GM18499 (cell line): ENCODE measurements at regions not wholly inside any gene's neighbourhood (a gene's known extent, or its start where the extent isn't known, plus 50 kb on each side); places are given as distances from the start of the nearest gene placed in this dataset.
"Not testable (repeated sequence)": the region's sequence is repeated elsewhere in the genome, so short reads cannot be mapped to it uniquely, and the experiment has no call there.

Experiments used
- ATAC-seq: cut with Tn5 transposase; IDR thresholded peaks from one replicate; pipeline ENCODE4 v1.9.1; 2021; ENCODE audit warnings: moderate number of reproducible peaks; ENCODE audit not compliant: insufficient read depth, unreplicated experiment

GRCh38 chr3:21256932-21257331, 494.1 kb downstream of the ZNF385D start:
- no peak for ATAC-seq

GRCh38 chr3:21238661-21239060, 512.3 kb downstream of the ZNF385D start:
- no peak for ATAC-seq

GRCh38 chr3:21237638-21238037, 513.4 kb downstream of the ZNF385D start:
- no peak for ATAC-seq

GRCh38 chr3:21235491-21235890, 515.5 kb downstream of the ZNF385D start:
- ATAC-seq: no peak

GRCh38 chr3:21234933-21235332, 516.1 kb downstream of the ZNF385D start:
- ATAC-seq: no peak

- ATAC-seq: no peak
Observed at GRCh38 chr3:21229426-21230135, 521.4 kb downstream of the ZNF385D start.

GRCh38 chr3:21226086-21226485, 524.9 kb downstream of the ZNF385D start:
- no peak for ATAC-seq

GRCh38 chr3:21220944-21221343, 530.1 kb downstream of the ZNF385D start:
- no peak for ATAC-seq

GRCh38 chr3:21216598-21216997, 534.4 kb downstream of the ZNF385D start:
- no peak for ATAC-seq

GRCh38 chr3:21204122-21204521, 546.9 kb downstream of the ZNF385D start:
- ATAC-seq: not testable (repeated sequence)

GRCh38 chr3:21195203-21195602, 555.8 kb downstream of the ZNF385D start:
- no peak for ATAC-seq

- not testable (repeated sequence) for ATAC-seq
Observed at GRCh38 chr3:21194036-21194435, 557.0 kb downstream of the ZNF385D start.

- no peak for ATAC-seq
Observed at GRCh38 chr3:21188459-21188858, 562.6 kb downstream of the ZNF385D start.

GRCh38 chr3:21185816-21186314, 565.1 kb downstream of the ZNF385D start:
- no peak for ATAC-seq

GRCh38 chr3:21174461-21174860, 576.5 kb downstream of the ZNF385D start:
- no peak for ATAC-seq

GRCh38 chr3:21170964-21171363, 580.0 kb downstream of the ZNF385D start:
- no peak for ATAC-seq

GRCh38 chr3:21169948-21170347, 581.1 kb downstream of the ZNF385D start:
- ATAC-seq: no peak

- ATAC-seq: no peak
Observed at GRCh38 chr3:21168471-21168870, 582.5 kb downstream of the ZNF385D start.

GRCh38 chr3:21163956-21164355, 587.1 kb downstream of the ZNF385D start:
- ATAC-seq: no peak

- no peak for ATAC-seq
Observed at GRCh38 chr3:21159543-21159906, 591.5 kb downstream of the ZNF385D start.

GRCh38 chr3:21158861-21159542, 592.0 kb downstream of the ZNF385D start:
- ATAC-seq: no peak

GRCh38 chr3:21154911-21155310, 596.1 kb downstream of the ZNF385D start:
- no peak for ATAC-seq
